Lung microvascular endothelial cell (primary cell): ENCODE measurements at regions not wholly inside any gene's neighbourhood (a gene's known extent, or its start where the extent isn't known, plus 50 kb on each side); places are given as distances from the start of the nearest gene placed in this dataset.
"Not testable (repeated sequence)": the region's sequence is repeated elsewhere in the genome, so short reads cannot be mapped to it uniquely, and the experiment has no call there.

ENCODE experiments used
- DNase-seq, 2 donors: peaks; one replicate each; pipeline versions ENCODE4 v3.0.0 to v3.0.0-alpha.2; 2010; ENCODE audit warnings: low read depth in 2 of 2

DNA sequence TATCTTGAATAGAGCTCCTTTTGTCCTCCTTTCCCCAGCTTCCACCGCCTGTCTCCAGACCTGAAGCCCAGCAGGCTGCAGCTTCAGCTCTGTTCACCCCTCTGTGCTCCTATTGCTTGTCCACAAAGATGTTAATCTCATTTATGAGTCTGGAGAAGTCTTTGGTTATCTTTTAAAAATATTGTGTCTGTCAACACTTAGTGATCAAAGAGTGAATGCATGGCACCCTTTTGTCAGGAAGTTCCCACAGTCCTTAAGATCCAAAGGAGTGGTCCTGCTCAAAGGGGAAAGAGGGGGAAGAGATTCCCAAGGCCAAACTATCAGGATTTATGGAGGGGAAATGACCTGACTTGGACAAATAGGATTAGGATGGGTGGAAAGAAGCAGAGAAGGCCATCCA is 118.9 kb downstream of the ACAA2 start:
- no peak for DNase-seq

DNA sequence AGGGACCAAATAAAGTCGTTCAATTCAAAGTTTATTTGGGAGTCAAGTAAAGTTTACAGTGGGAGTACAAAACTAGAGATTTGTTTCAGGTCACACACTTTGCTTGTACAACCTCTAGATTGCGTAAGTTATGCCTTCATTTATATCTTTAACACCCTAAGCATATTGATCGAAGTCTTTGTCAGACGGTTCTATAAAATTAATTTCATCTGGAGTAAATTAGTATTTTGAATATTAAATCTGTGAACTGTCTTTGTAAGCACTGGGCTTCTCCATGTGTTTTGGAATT is 119.7 kb downstream of the ACAA2 start:
- DNase-seq = no peak

DNA sequence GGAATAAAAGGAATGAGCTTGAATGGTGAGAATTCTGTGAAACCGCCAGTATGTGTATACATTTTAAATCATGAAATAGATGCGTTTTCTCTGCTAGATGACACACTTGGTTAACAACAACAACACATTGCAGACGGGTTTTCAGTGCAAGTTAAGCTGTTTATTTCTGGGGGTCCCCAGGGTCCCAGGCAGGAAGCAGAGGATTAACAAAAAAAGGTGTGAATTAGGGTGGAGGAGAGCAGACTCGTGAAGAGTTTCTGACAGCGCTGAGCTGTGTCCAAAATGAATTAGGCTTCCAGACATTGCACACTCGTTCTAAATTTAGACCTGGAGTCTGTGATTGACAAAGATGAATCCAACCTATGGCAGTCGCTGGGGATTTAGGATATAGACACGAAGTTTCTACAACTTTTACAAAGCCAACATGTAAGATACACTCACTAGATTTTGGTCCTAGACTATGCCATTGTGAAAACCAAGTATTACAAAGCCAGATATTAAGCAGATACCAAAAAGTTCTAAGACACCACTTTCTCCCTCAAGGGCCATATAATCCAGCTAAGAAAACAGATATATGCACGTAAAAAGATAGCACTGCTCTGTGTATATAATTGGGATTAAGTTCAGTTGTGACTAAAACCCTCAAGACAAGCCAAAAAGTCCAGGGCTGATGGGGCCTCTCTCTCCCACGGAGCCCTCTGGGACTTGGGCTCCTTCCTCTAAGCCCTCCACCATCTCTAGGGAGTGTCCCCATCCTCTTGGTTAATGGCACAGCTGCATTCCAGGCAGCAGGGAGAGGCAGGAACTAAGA is 120.2 kb downstream of the ACAA2 start:
- DNase-seq = no peak

DNA sequence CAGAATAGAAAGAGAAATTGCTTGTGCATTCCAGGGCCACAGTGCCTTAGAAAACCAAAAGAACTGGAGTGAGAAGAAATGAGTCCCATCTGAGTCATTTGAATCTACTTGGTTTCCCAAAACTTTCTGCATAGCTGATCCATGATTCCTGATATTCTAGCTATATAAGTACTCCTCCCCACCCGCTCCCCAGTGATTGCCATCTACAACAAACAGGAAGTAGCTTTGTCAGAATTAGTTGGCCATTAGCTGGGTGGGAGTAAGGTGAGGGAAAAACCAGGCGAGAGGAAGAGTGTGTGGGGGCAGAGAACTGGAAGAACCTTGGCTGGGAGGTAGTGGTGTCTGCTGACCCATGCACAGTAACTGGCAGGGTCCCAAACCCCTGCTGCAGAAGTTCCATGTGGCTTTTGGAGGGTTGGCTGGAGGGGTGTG is 122.1 kb downstream of the ACAA2 start:
- DNase-seq = peak; percentile 35 to 87

DNA sequence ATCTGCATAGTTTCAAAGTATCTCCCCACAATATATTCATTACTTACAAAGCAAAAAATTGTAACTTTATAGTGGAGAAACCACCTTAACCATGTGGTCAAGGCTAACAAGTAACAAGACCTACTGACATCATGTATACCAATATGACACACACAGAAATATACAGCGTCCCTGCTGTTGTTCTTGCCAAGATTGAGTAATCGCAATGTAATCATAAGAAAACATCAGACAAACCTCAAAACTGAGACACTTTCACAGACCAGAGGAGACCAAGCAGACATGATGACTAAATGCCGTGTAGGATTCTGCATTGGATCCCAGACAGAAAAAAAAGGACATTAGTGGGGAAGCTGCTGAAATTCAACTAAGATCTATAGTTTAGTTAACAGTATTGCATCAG is 123.0 kb downstream of the ACAA2 start:
- DNase-seq = peak in 1 of 2 donors; percentile 92

DNA sequence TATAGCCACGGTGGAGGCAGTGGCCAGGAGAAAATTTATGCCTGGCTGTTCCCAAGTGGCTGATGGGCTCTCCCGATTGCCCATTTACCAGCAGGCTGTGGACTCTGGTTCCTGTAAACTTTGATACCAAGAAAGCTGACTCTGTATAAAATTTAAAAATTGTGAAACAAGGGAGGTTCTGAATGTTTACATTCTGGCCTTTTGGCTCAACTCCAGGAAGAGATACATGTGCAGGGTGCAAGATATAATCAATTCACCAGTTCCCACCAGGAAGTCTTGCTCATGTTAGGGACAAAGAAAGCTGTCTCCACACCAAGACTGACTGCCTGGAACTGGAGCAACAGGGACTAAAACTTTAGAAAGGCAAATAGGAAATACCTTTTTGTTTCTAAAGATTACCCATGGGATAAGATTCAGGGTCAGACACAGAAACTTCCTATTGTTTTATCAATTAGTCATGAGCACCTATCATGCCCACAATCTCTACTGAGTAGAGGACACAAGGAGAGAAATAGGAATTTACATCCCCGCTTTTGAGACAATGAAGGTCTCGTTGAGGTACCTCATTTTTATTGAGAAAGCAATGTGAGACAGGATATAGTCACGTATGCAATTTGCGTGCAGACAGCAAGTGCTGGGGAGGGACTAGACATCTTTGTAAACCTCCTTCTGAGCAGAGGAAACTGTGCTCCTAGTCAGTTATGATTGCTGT is 123.5 kb downstream of the LIPG start:
- DNase-seq = peak in 1 of 2 donors; percentile 97

DNA sequence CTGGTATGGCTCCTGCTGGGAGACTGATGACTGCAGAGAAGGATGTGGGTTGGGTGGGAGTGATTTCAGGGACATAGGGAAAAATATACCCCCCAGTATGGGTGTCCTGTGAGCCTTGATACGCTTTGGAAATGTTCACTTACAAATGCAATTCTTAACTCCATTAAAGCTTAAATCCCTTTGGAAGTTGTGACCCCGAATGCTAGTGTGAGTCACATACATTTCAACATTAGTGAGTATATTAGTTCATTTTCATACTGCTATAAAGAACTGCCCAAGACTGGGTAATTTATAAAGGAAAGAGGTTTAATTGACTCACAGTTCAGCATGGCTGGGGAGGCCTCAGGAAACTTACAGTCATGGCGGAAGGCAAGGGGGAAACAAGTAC is 120.9 kb downstream of the LIPG start:
- DNase-seq = not testable (repeated sequence)

DNA sequence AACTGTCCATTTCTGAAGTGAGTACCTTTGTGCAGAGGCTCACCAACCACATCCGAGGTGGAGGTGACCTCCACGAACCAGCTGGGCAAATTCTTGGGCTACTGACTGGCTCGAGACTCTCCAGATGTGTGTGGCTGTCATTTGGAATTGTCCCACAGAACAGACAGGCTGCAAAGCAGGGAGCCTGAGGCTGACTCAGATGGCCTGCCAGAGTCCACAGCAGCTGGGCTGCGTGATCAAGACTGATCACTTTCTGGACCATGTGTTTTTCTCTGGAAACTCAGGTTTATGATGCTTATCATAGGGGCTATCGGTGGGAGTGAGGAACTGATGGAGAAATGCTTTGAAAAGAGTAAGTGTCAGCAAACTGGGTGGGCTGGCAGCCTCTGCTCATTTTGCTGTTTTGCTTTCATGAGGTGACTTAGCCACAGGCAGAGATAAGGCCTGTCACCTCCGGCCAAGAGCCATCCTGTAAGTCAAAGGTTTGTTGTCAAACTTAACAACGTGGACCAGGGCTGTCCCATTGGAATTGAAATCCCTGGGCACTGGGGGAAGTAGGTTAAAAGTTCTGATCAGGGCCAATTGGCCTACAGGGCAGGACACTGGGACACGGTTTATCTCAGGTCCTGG is 120.4 kb downstream of the LIPG start:
- no peak for DNase-seq

DNA sequence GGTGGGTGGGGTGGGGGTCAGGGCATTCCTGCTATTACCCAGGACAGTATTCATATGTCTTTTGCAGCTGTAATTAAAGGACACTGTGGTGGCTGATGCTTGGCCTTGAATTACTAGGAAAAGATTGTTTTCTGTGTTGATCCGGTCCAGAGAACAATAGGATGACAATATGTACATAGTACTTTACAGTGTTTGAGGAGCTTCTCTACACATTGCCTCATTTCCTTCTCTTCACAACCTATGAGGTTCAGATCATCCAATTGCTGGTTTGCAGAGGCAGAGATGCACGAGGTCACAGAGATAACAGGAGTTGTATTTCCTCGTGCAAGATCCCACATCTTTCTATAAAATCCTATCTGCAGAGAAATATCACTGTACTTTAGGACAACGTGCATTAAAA is 119.5 kb downstream of the LIPG start:
- DNase-seq = peak in 1 of 2 donors; percentile 24

DNA sequence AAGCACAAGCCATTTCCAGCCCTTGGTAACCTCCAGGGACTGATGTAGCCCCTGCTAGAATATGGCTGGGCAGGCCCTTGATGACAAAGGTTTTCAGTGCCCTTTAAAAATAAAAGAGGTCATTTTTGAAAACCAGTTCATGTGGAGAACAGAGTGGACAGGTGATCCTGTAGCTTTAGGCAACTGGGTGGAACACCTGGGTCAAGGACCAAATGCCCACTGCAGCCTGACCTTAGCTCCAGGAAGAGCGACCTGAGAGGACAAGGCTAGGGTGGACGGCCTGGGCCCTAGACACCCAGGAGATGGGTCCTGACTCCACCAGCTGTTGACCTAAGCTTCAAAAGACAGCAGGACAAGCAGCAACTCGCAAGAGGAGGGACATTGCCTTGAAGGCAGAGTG is 116.6 kb downstream of the LIPG start:
- no peak for DNase-seq

DNA sequence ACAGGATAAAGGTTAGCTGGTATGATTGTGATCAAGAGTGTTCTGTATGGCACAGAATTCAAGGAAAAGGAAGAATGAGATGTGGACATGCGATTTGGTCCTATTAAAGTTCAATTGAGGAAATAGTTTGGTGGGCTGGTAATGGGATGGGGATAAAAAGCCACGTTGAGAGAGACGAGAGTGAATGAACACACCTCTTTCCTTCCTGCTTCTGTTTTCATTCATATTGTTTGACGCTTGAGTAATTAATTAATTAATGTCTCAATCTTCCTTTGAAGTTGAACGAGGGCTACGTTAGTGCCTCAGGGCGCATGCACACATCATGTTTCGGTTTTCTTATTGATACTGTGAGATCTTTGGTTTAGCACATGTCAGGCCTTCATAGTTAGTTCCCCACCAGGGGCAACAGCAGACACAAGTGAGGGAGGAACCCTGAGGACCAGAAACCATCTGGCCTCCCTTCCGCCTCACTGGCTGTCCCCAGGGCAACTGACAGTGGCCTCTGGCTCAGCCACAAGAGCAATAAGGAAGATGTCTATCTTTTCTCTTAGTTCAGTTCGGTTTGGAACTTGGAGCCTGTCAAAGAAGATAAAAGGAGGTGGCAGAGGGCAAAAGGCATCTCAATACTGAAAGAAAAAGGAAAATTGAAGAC is 116.0 kb downstream of the LIPG start:
- peak in 1 of 2 donors; percentile 19 for DNase-seq

DNA sequence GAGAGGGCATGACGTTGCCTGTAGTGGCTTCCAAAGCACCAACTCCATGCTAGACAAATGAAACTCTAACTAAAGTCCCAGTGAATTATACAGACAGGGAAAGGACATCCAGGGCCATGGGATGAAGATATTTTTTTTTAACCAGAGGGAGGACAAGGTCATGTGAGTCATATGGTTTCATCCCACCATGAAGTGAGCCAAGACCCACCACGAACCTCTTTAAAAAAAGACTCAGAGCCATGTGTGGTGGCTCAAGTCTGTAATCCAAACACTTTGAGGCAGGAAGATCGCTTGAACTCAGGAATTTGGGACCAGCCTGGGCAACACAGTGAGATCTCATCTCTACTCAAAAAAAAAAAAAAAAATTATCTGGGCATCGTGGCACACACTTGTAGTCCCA is 115.2 kb downstream of the LIPG start:
- DNase-seq = no peak

DNA sequence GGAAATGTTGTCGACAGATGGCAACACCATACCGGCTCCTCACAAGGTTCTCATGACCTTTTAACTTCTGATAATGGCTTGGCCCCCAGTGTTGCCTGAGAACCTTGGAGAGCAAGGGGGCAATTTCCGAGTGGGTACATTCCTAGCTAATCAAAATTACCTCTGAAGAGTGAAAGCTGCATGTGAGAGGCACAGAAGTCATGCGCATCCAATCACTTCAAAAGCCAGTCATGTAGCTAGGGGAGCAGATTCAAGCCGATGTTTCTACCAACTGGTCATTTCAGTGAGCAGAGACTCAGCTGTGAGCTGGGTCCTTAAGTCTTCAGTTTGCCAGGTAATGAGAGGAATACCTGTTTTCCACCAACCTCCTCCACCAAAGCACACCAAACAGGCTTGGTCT is 111.4 kb downstream of the LIPG start:
- no peak for DNase-seq

DNA sequence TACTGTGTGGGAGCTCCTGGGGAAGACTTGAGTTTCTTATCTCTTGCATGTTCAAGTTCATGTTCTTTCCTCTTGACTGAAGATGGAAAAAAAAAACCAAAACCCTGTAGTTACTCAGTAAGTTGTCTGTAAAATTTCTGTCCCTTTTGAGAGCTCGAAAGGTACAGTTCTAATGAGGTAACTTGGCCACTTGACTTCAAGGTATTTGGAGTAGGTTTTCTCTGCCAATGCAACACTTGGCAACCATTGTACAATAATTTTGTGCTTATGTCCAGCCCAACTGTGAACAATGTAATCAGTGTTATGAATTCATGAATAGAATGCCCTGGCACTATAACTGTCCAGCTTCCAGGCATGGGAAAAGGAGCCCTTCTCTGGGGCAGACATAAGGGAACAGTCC is 111.0 kb downstream of the LIPG start:
- no peak for DNase-seq

DNA sequence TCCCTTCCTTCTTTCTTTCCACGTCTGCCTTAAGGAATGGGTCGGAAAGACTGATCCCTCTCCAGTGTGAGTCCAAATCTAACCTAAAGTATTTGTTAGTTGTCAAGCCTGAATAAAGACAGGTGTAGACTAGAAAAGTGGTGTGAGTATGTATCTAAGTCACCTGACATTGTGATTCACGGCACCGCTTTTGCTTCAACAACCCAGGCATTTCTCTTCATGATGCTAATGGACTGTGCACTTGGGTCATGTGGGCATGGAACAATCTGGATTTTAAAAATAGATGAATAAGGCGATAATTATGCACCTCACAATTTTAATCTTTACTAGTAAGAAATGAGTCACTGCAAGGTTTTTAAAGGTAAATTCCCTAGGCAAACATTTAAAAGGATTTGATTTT is 107.5 kb downstream of the LIPG start:
- DNase-seq = no peak

DNA sequence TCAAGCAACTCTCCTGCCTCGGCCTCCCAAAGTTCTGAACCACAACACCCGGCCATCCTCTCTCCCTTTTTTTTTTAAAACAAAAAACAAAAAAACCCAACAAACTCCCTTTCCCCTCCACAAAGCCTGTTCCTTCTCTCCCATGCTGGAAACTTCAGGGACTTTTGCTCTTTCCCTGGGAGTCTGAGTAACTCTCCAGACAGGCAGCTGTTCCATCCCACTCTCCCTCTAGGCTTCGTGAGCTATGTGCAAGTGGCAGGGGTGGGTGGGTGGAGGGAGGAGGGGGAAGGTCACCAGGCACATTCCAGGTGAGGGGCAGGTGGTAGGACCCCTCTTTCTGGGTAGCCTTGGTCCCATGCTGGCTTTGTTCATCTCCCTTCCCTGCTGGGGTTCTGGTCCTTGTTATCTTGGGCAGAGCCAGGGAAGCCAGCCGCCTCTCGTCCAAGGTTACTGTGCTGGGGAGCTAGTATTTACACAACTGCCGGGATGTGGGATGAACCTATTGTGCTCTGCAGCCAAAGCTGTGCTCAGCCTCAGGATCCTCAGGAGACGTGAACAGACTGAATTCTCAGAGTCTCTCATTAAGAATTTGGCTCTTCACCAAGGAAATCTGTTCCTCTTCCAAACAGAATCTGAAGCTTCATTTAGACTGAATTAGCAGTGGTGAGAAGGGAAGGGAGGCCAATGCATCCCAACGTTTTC is 106.9 kb downstream of the LIPG start:
- DNase-seq = no peak

DNA sequence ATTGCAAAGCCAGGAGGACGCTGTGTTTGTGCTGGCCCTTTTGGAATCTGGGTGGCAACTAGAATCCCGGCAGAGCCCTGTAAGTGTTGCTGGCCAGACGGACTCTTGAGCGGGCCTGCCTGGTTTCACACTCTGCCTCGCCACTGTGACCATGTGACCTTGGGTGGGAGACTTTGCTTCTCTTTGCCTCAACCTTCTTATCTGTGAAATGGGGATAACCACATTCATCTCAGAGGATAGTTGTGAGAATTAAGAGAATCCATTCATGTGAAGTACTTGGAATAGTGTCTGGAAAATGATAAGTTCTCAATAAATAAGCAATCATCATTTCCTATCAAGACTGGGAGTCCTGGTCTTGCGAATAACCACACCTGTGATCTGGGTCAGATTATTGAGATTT is 105.6 kb downstream of the LIPG start:
- DNase-seq = no peak

DNA sequence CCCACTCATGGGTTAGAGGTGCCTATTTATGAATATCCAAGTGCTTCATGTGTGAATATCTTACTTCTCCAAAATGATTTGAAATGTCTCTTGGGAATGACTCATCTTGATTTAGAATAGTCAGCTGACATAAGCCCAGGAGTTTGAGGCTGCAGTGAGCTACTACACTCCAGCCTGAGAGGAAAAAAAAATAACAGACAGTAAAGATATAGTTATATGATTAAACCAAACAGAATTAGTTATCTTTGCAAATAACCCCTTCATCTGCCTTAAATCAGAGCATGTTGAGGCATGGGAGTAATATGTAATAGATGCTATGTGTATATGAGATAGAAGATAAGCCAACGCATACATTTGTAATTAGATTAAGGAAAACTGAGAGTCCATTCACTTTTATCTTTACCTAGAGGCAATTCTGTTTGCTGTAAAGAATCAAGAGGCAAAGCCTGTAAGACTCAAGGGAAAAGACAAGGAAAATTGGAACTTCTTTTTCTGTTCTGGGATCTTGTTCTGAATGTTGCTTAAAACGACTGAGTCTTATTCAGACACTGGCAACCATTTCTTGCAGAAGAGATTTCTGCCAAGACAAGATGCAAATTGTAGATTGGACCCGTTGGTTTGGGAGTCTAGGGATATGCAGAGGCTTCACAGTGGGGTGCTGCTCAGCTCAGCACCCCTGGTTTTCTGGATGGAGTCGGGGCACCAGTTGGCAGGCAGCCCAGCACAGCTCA is 104.4 kb downstream of the LIPG start:
- DNase-seq = peak in 1 of 2 donors; percentile 54

DNA sequence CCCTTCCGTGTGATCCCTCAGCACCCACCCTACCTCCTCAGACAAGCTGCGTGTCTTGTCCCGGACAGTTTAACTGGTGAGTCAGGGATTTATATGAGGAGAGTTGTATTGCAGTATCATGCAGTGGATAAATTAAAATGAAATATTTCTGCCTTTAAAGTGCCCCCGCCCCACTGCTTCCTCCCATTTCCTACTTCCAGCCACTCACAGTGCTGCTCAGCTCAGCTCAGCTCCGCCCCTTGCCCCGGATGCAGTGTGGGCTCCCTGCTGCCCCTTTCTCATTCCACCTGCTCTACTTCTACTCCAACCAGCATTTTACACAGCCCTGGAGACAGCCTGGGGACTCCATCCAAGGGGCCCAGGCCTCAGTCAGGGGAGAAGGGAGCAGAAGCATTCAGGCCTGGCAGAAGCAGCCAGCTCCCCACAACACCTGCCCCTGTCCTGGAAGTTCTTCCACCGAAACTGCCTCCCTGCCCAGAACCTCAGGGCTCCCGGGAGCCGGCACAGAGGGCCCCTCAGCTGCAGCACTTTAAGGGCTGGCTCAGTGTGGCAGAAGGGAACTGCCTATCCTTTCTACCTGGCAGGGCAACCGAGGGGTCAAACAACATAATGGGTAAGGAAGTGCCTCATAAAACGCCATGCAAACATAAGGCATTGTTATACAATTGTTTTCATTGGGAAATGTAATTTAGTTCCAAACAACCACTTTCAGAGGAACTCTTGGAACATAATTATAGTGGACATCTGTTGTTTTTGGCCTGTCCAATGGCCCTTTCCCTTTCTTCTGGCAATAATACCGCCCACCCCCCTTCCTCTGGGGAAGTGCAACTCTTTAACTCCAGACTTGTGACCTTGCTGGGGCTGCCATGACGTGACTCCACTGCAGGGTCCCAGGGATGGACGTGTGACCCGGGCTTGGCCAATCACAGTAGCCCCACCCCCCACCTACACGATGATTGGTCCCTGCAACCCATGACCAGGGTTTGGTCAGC is 102.3 kb downstream of the LIPG start:
- peak; percentile 82 to 91 for DNase-seq

DNA sequence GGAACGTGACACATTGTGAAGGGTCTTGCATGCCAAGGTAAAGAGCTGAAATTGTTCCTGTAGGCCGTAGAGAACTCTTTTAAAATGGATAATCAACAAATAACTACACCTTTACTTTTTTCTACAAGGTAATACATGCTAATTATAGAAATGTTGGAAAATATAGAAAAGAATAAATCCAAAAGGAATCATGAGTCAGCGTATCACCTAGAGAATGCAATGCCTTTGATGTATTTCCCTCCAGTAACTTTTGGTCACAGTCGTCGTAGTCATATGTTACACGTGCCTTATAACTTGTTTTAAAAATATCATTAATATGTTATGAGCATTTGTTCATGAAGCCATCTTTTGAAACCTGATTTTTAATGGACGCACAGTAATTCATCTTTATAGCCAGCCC is 100.6 kb downstream of the LIPG start:
- DNase-seq = no peak
